Naive thymus-derived CD8-positive, alpha-beta T cell (primary cell): ENCODE measurements at regions not wholly inside any gene's neighbourhood (a gene's known extent, or its start where the extent isn't known, plus 50 kb on each side); places are given as distances from the start of the nearest gene placed in this dataset.
A peak's percentile ranks its signal among the peaks of the same experiment; 100 is the strongest.

ENCODE experiments used
- ATAC-seq, 2 donors: fragments of 150-1000 bp; cut with Tn5 transposase in 1 of 2; sonication (Bioruptor Pico), chemical (Tn5 transposase) in 1 of 2; 1 replicate in 1 of 2; 2 replicates in 1 of 2; pipeline ENCODE4 v1.10.0; 2021; ENCODE audit warnings: mild to moderate bottlenecking in 2 of 2, moderate library complexity in 2 of 2
- POLR2A ChIA-PET: fragments of 350-600 bp; sonication (Branson Sonifier 250); formaldehyde crosslinking; loops from one replicate; lab custom pipeline; 2021; ENCODE audit warnings: antibody characterized with exemption; lab: Charles Lee
- DNase-seq, 10 donors: peaks; one replicate each; pipeline versions ENCODE4 v3.0.0 to v3.0.0-alpha.2; 2020 to 2022
- H3K27ac Mint-ChIP-seq, 10 donors: one replicate each; pipeline ENCODE4 v1.8.0; 2020 to 2022; ENCODE audit warnings: mild to moderate bottlenecking in 10 of 10, mixed read lengths in 10 of 10, moderate library complexity in 4 of 10, inconsistent platforms in 1 of 10
- H3K27me3 Mint-ChIP-seq, 5 donors: one replicate each; pipeline ENCODE4 v1.8.0; 2021 to 2022; ENCODE audit warnings: mixed read lengths in 5 of 5
- H3K36me3 Mint-ChIP-seq, 3 donors: one replicate each; pipeline ENCODE4 v1.8.0; 2020 to 2022; ENCODE audit warnings: mixed read lengths in 3 of 3, mild to moderate bottlenecking in 2 of 3, inconsistent platforms in 1 of 3
- H3K4me1 Mint-ChIP-seq, 4 donors: one replicate each; pipeline ENCODE4 v1.8.0; 2021 to 2022; ENCODE audit warnings: mixed read lengths in 4 of 4
- H3K4me3 Mint-ChIP-seq, 10 donors: one replicate each; pipeline ENCODE4 v1.8.0; 2020 to 2022; ENCODE audit warnings: mild to moderate bottlenecking in 10 of 10, mixed read lengths in 10 of 10, moderate library complexity in 6 of 10, inconsistent platforms in 1 of 10
- H3K9me3 Mint-ChIP-seq, 9 donors: one replicate each; pipeline ENCODE4 v1.8.0; 2020 to 2022; ENCODE audit warnings: mixed read lengths in 9 of 9, mild to moderate bottlenecking in 3 of 9, inconsistent platforms in 1 of 9, moderate library complexity in 1 of 9

DNA sequence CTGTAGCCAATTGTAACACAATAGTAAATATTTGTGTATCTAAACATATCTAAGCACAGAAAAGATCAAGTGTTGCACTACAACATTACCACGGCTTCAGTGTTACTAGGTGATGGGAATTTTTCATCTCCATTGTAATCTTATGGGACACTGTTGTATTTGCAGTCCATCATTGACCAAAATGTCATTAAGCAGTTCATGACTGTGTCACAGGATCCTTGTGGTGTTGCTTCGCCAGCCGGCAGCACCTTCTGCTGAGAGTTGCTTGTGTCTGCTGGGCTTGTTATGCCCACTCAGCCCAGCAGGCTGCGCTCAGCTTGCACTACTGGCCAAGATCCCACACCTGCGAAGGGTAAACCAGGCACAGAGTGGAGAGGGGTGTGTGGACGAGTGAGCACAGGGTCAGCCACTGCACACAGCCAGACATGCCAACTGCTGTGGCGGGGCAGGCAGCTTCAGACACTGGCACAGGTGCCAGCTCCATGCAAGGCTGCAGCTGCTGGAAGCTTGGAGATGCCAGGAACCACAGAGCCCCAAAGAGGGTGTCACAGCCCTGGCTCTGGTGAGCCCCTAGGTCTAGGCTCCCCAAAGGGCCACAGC lies 273.7 kb downstream of the CETN3 start:
- Mint-ChIP-seq H3K36me3 (no peaks in the 10 kb centered on the region), H3K9me3 (no peaks in the 10 kb centered on the region), H3K4me1 (peaks cover 0 to 7% (median 0%) of the 10 kb centered on the region in 4 donors), H3K27ac (no peak overlapping the region), H3K4me3 (no peak overlapping the region), H3K27me3 (peaks cover 0 to 9% (median 0%) of the 10 kb centered on the region in 5 donors)
- no peak for ATAC-seq
- DNase-seq: no peak
- POLR2A ChIA-PET: no interaction called here

DNA sequence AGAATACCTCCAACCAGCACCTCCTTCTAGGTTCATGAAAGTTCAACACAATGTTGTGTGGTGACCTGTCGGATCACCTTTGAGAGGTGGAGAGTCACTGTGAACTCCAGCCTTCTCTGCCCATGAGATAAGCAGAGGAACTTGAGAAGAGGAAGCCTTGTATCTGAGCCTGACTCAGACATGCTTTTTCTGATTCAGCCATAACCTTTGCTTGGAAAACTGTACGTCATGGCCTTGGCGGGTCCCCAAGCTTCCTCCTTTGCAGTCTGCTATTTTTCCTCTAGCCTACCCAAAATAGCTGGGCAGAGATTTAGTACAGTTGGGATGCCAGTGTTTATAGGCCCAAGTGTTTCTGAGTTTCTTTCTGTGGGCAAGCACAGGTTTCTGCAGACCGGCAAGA lies 274.7 kb downstream of the CETN3 start:
- POLR2A ChIA-PET: no interaction called here
- no peaks in the 10 kb centered on the region for H3K9me3 Mint-ChIP-seq
- no peaks in the 10 kb centered on the region for H3K36me3 Mint-ChIP-seq
- ATAC-seq: no peak
- no peak for DNase-seq
- no peak overlapping the region for H3K4me3 Mint-ChIP-seq
- peaks cover 0 to 9% (median 0%) of the 10 kb centered on the region in 5 donors for H3K27me3 Mint-ChIP-seq
- H3K4me1 Mint-ChIP-seq: peaks cover 0 to 7% (median 0%) of the 10 kb centered on the region in 4 donors
- no peak overlapping the region for H3K27ac Mint-ChIP-seq

DNA sequence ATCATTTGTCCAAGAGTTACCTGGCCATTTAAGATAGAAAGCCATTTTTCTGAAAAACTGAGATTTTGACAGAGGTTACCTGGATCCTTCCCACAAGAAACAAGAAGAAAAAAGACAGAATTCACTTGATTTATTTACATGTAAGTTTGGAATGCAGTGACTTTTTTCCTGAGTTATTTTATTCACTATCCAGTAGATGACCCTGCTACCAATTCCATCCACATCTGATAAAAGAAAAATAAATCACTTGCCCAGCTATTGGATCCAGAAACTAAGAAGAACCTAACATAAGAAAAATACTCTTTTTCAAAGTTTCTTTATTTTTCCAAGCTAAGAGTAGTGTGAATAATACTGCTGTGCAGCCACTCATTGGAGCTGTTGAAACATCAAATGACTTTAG lies 275.2 kb downstream of the CETN3 start:
- H3K4me3 Mint-ChIP-seq: no peak overlapping the region
- no peak overlapping the region for H3K27ac Mint-ChIP-seq
- no peaks in the 10 kb centered on the region for H3K36me3 Mint-ChIP-seq
- ATAC-seq: no peak
- POLR2A ChIA-PET: no interaction called here
- peaks cover 0 to 4% (median 0%) of the 10 kb centered on the region in 9 donors for H3K9me3 Mint-ChIP-seq
- peaks cover 0 to 7% (median 0%) of the 10 kb centered on the region in 4 donors for H3K4me1 Mint-ChIP-seq
- peaks cover 0 to 9% (median 0%) of the 10 kb centered on the region in 5 donors for H3K27me3 Mint-ChIP-seq
- no peak for DNase-seq

DNA sequence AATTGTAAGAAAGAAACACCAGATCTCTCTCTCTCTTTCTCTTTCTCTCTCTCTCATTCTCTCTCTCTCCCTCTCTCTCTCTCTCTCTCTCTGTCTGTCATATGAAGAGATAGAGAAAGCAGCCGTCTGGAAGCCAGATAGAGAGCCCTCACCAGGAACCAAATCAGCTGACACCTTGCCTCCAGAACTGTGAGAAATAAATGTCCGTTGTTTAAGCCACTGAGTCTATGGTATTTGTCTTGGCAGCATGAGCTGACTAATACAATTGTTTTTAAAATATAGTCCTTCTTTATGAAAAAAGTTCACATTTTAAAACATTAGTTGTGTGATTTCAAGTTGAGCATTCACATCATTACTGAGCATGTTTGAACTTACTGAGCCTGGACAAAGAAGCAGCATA lies 275.6 kb downstream of the CETN3 start:
- Mint-ChIP-seq H3K27ac (no peak overlapping the region), H3K36me3 (no peaks in the 10 kb centered on the region), H3K27me3 (peaks cover 0 to 9% (median 0%) of the 10 kb centered on the region in 5 donors), H3K4me1 (peaks cover 0 to 7% (median 0%) of the 10 kb centered on the region in 4 donors), H3K9me3 (peaks cover 0 to 8% (median 0%) of the 10 kb centered on the region in 9 donors), H3K4me3 (no peak overlapping the region)
- DNase-seq (no peak), ATAC-seq (no peak)
- POLR2A ChIA-PET: no interaction called here

- peaks cover 0 to 10% (median 0%) of the 10 kb centered on the region in 9 donors for H3K9me3 Mint-ChIP-seq
- no peak for ATAC-seq
- DNase-seq: no peak
- H3K4me3 Mint-ChIP-seq: peak overlapping the region in 1 of 10 donors; percentile 30
- peak overlapping the region in 1 of 10 donors; percentile 54 for H3K27ac Mint-ChIP-seq
- no peaks in the 10 kb centered on the region for H3K36me3 Mint-ChIP-seq
- POLR2A ChIA-PET: no interaction called here
- peaks cover 0 to 5% (median 0%) of the 10 kb centered on the region in 5 donors for H3K27me3 Mint-ChIP-seq
- peaks cover 0 to 7% (median 0%) of the 10 kb centered on the region in 4 donors for H3K4me1 Mint-ChIP-seq
These were observed 278.0 kb downstream of the CETN3 start for GRCh38 chr5:90131383-90132133.

DNA sequence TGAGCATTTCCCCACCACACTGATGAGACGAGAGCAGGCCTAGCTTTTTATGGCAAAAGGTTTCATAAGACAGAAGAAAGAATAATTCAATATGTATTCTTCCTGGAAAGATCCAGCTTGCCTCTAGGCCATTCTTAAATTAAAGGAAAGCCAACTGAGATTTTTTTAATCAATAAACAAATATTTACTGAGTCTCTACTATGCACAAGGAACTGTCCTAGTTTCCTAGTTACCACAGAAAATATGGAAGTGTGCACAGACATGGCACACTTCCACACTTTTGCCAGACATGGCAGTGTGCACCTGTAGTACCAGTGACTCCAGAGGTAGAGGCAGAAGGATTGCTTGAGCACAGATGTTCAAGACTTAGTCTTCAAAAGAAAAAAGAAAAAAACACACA lies 281.0 kb downstream of the CETN3 start:
- Mint-ChIP-seq H3K27ac (no peak overlapping the region), H3K36me3 (no peaks in the 10 kb centered on the region), H3K4me1 (peaks cover 0 to 7% (median 0%) of the 10 kb centered on the region in 4 donors), H3K27me3 (peaks cover 0 to under 1% (median 0%) of the 10 kb centered on the region in 5 donors), H3K9me3 (peaks cover 0 to 10% (median 0%) of the 10 kb centered on the region in 9 donors), H3K4me3 (no peak overlapping the region)
- DNase-seq: no peak
- ATAC-seq: no peak
- POLR2A ChIA-PET: no interaction called here

DNA sequence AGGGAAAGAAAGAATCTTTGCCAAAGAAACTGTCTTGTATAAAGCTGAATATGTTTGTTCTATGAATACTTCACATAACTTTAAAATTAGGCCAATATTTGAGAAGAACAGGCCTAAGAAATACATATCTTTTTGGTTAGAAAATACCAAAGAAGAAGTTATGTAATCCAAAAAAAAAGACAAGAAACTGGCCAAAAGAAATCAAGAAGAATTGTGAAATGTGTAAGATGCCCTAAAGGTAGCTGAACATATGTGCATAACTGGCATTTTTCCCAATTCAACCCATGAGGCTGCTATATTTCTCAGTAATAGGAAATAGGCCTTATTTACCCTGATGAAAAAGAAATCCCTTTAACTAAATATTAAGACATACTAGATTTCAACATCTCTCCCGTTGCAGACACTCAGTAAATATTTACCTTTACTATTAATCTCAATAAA lies 290.0 kb downstream of the CETN3 start:
- POLR2A ChIA-PET: no interaction called here
- Mint-ChIP-seq H3K36me3 (no peaks in the 10 kb centered on the region), H3K27me3 (peaks cover 0 to 4% (median 0%) of the 10 kb centered on the region in 5 donors), H3K4me3 (no peak overlapping the region), H3K4me1 (no peaks in the 10 kb centered on the region), H3K27ac (no peak overlapping the region), H3K9me3 (peaks cover 0 to 5% (median 0%) of the 10 kb centered on the region in 9 donors)
- DNase-seq (no peak), ATAC-seq (no peak)

GRCh38 chr5:90117005-90117404 lies 292.6 kb downstream of the CETN3 start:
- ATAC-seq: no peak
- Mint-ChIP-seq H3K9me3 (peaks cover 0 to 5% (median 0%) of the 10 kb centered on the region in 9 donors), H3K36me3 (no peaks in the 10 kb centered on the region), H3K4me3 (no peak overlapping the region), H3K27ac (no peak overlapping the region), H3K27me3 (peaks cover 0 to 4% (median 0%) of the 10 kb centered on the region in 5 donors), H3K4me1 (no peaks in the 10 kb centered on the region)
- POLR2A ChIA-PET: no interaction called here
- DNase-seq: no peak

GRCh38 chr5:90113108-90113507 lies 296.4 kb downstream of the CETN3 start:
- Mint-ChIP-seq H3K27me3 (peaks cover 0 to 3% (median 0%) of the 10 kb centered on the region in 5 donors), H3K9me3 (peaks cover 0 to 9% (median 0%) of the 10 kb centered on the region in 9 donors), H3K36me3 (no peaks in the 10 kb centered on the region), H3K27ac (no peak overlapping the region), H3K4me3 (no peak overlapping the region), H3K4me1 (no peaks in the 10 kb centered on the region)
- POLR2A ChIA-PET: no interaction called here
- DNase-seq (no peak), ATAC-seq (no peak)

DNA sequence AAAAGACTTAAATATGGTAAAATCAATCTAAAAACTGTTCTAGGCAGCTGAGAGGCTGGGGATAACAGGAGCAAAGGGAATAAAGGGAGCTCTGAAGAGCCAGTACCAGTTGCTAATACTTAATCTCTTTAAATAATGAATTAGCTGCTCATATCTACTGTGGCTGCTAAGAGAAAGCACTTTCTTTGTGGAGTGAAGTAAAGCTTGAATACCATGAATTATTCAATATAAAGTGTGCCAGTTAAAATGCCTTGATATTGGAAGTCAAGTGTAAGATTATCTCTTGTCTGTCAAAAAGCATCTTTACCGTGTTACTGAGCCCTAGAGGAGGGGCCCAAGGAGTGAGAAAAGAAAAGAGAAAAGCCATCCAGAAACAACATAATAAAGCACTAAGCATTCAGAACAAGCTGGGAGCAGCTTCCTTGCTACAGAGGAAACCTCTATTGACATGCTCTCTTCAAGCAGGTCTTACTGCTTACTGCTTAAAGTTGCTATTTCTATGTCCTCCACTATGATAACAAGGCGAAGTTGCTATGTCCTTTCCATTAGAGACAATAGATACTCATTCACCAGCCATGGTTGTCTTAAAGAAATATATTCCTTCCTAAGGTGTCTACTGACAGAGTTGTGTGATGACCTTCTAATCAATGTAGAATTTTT lies 297.4 kb downstream of the CETN3 start:
- no peak for ATAC-seq
- Mint-ChIP-seq H3K36me3 (no peaks in the 10 kb centered on the region), H3K9me3 (peaks cover 0 to 9% (median 0%) of the 10 kb centered on the region in 9 donors), H3K27me3 (no peaks in the 10 kb centered on the region), H3K4me1 (no peaks in the 10 kb centered on the region), H3K27ac (no peak overlapping the region), H3K4me3 (no peak overlapping the region)
- POLR2A ChIA-PET: no interaction called here
- no peak for DNase-seq

GRCh38 chr5:90111364-90112032 lies 298.1 kb downstream of the CETN3 start:
- POLR2A ChIA-PET: no interaction called here
- Mint-ChIP-seq H3K27me3 (no peaks in the 10 kb centered on the region), H3K4me3 (no peak overlapping the region), H3K36me3 (no peaks in the 10 kb centered on the region), H3K4me1 (no peaks in the 10 kb centered on the region), H3K27ac (no peak overlapping the region), H3K9me3 (peaks cover 0 to 9% (median 0%) of the 10 kb centered on the region in 9 donors)
- no peak for ATAC-seq
- no peak for DNase-seq

GRCh38 chr5:90109285-90109684 lies 300.3 kb downstream of the CETN3 start:
- no peak overlapping the region for H3K27ac Mint-ChIP-seq
- POLR2A ChIA-PET: no interaction called here
- peaks cover 0 to 6% (median 0%) of the 10 kb centered on the region in 3 donors for H3K36me3 Mint-ChIP-seq
- H3K4me3 Mint-ChIP-seq: no peak overlapping the region
- peaks cover 0 to 2% (median 0%) of the 10 kb centered on the region in 5 donors for H3K27me3 Mint-ChIP-seq
- peaks cover 0 to 19% (median 9%) of the 10 kb centered on the region in 9 donors for H3K9me3 Mint-ChIP-seq
- ATAC-seq (no peak), DNase-seq (no peak)
- no peaks in the 10 kb centered on the region for H3K4me1 Mint-ChIP-seq
